Spinal cord (tissue), 9 donors: ENCODE measurements at regions not wholly inside any gene's neighbourhood (a gene's known extent, or its start where the extent isn't known, plus 50 kb on each side); places are given as distances from the start of the nearest gene placed in this dataset.
A peak's percentile ranks its signal among the peaks of the same experiment; 100 is the strongest.
"Not testable (repeated sequence)": the region's sequence is repeated elsewhere in the genome, so short reads cannot be mapped to it uniquely, and the experiment has no call there.

Experiments
- DNase-seq, 6 donors: peaks; one replicate each; pipeline versions ENCODE4 v3.0.0 to v3.0.0-alpha.2; 2013 to 2015; ENCODE audit warnings: low spot score in 6 of 6, low read depth in 4 of 6
- H3K27ac ChIP-seq: one replicate; pipeline ENCODE4 v1.5.1; 2013; ENCODE audit warnings: low read depth, low read length, control low read depth
- H3K27me3 ChIP-seq: one replicate; pipeline ENCODE4 v1.6.1; 2013; ENCODE audit warnings: low read length; ENCODE audit not compliant: control insufficient read depth, insufficient read depth
- H3K36me3 ChIP-seq: one replicate; pipeline ENCODE4 v1.6.1; 2013; ENCODE audit warnings: low read length; ENCODE audit not compliant: control insufficient read depth, insufficient read depth
- H3K4me1 ChIP-seq: one replicate; pipeline ENCODE4 v1.6.1; 2013; ENCODE audit warnings: low read length; ENCODE audit not compliant: control insufficient read depth, insufficient read depth
- H3K4me3 ChIP-seq: one replicate; pipeline ENCODE4 v1.5.1; 2013; ENCODE audit warnings: low read depth, low read length, control low read depth
- H3K9me3 ChIP-seq: one replicate; pipeline ENCODE4 v1.6.1; 2013; ENCODE audit warnings: low read length; ENCODE audit not compliant: control insufficient read depth, insufficient read depth
- WGBS: methylation state at CpG from one replicate; pipeline ENCODE4 v1.1.5; 2013; ENCODE audit warnings: missing lambda C conversion rate; ENCODE audit not compliant: insufficient coverage; 5-methylcytosine and 5-hydroxymethylcytosine counted together
- donor health status: healthy.

GRCh38 chr10:57336341-57336740 is 931.4 kb downstream of the IPMK start:
- Histone ChIP-seq H3K4me3 (no peak overlapping the region), H3K4me1 (no peaks in the 10 kb centered on the region), H3K27ac (no peak overlapping the region), H3K36me3 (no peaks in the 10 kb centered on the region), H3K27me3 (no peaks in the 10 kb centered on the region), H3K9me3 (no peaks in the 10 kb centered on the region)
- WGBS = 90% methylated on average over 10 of the region's 12 CpGs
- DNase-seq = no peak

- Histone ChIP-seq H3K9me3 (no peaks in the 10 kb centered on the region), H3K27ac (no peak overlapping the region), H3K27me3 (no peaks in the 10 kb centered on the region), H3K4me1 (no peaks in the 10 kb centered on the region), H3K4me3 (no peak overlapping the region), H3K36me3 (no peaks in the 10 kb centered on the region)
- WGBS = no CpG with 5 or more reads among the region's 4 CpGs
- DNase-seq = no peak
Observed at GRCh38 chr10:57334523-57334922, 933.2 kb downstream of the IPMK start.

- Histone ChIP-seq H3K9me3 (no peaks in the 10 kb centered on the region), H3K27me3 (no peaks in the 10 kb centered on the region), H3K4me3 (no peak overlapping the region), H3K36me3 (no peaks in the 10 kb centered on the region), H3K27ac (no peak overlapping the region), H3K4me1 (no peaks in the 10 kb centered on the region)
- WGBS = no CpG with 5 or more reads among the region's 2 CpGs
- no peak for DNase-seq
Observed at GRCh38 chr10:57333880-57334279, 933.8 kb downstream of the IPMK start.

GRCh38 chr10:57321400-57321854 is 946.3 kb downstream of the IPMK start:
- not testable (repeated sequence) for H3K9me3 ChIP-seq, DNase-seq, H3K36me3 ChIP-seq, H3K27ac ChIP-seq, H3K4me1 ChIP-seq, H3K27me3 ChIP-seq, H3K4me3 ChIP-seq
- WGBS = 94% methylated on average over 27 of the region's 29 CpGs

- Histone ChIP-seq H3K36me3 (no peaks in the 10 kb centered on the region), H3K4me3 (no peak overlapping the region), H3K9me3 (no peaks in the 10 kb centered on the region), H3K27me3 (no peaks in the 10 kb centered on the region), H3K4me1 (no peaks in the 10 kb centered on the region), H3K27ac (no peak overlapping the region)
- DNase-seq = no peak
- WGBS = 100% methylated on average over 1 of the region's 3 CpGs
Observed at GRCh38 chr10:57320416-57320815, 947.3 kb downstream of the IPMK start.

GRCh38 chr10:57314046-57314445 is 953.0 kb upstream of the ZWINT start:
- H3K27ac ChIP-seq = no peak overlapping the region
- DNase-seq = peak in 1 of 6 donors; percentile 5

GRCh38 chr10:57303566-57303965 is 942.5 kb upstream of the ZWINT start:
- no peak for DNase-seq
- WGBS = no CpG with 5 or more reads among the region's 3 CpGs
- no peak overlapping the region for H3K27ac ChIP-seq
- no peak overlapping the region for H3K4me3 ChIP-seq
- no peaks in the 10 kb centered on the region for H3K36me3 ChIP-seq
- no peaks in the 10 kb centered on the region for H3K27me3 ChIP-seq
- H3K9me3 ChIP-seq = no peaks in the 10 kb centered on the region
- H3K4me1 ChIP-seq = no peaks in the 10 kb centered on the region

More at GRCh38 chr10:57314046-57314445, 953.0 kb upstream of the ZWINT start:
- H3K27me3 ChIP-seq = no peaks in the 10 kb centered on the region
- H3K4me1 ChIP-seq = no peaks in the 10 kb centered on the region
- no peaks in the 10 kb centered on the region for H3K9me3 ChIP-seq
- no peaks in the 10 kb centered on the region for H3K36me3 ChIP-seq
- no peak overlapping the region for H3K4me3 ChIP-seq

GRCh38 chr10:57300718-57301117 is 939.7 kb upstream of the ZWINT start:
- no peak overlapping the region for H3K4me3 ChIP-seq
- WGBS = no CpG with 5 or more reads among the region's 3 CpGs
- no peaks in the 10 kb centered on the region for H3K9me3 ChIP-seq
- no peak for DNase-seq
- H3K36me3 ChIP-seq = no peaks in the 10 kb centered on the region
- no peaks in the 10 kb centered on the region for H3K4me1 ChIP-seq
- no peaks in the 10 kb centered on the region for H3K27me3 ChIP-seq
- no peak overlapping the region for H3K27ac ChIP-seq

- no peaks in the 10 kb centered on the region for H3K27me3 ChIP-seq
- no peaks in the 10 kb centered on the region for H3K36me3 ChIP-seq
- H3K4me1 ChIP-seq = no peaks in the 10 kb centered on the region
- peak in 1 of 6 donors; percentile 13 for DNase-seq
- H3K27ac ChIP-seq = no peak overlapping the region
- WGBS = no CpG with 5 or more reads among the region's 1 CpG
- no peak overlapping the region for H3K4me3 ChIP-seq
- no peaks in the 10 kb centered on the region for H3K9me3 ChIP-seq
Observed at GRCh38 chr10:57294698-57295097, 933.6 kb upstream of the ZWINT start.

- no peaks in the 10 kb centered on the region for H3K27me3 ChIP-seq
- no peak for DNase-seq
Observed at GRCh38 chr10:57288754-57289153, 927.7 kb upstream of the ZWINT start.

More at GRCh38 chr10:57288754-57289153, 927.7 kb upstream of the ZWINT start:
- Histone ChIP-seq H3K4me3 (no peak overlapping the region), H3K4me1 (no peaks in the 10 kb centered on the region), H3K27ac (no peak overlapping the region), H3K9me3 (no peaks in the 10 kb centered on the region), H3K36me3 (no peaks in the 10 kb centered on the region)
